RPMI7951 (cell line): ENCODE measurements at regions not wholly inside any gene's neighbourhood (a gene's known extent, or its start where the extent isn't known, plus 50 kb on each side); places are given as distances from the start of the nearest gene placed in this dataset.
"Not testable (repeated sequence)": the region's sequence is repeated elsewhere in the genome, so short reads cannot be mapped to it uniquely, and the experiment has no call there.

Experiments used
- DNase-seq: peaks from one replicate; pipeline ENCODE4 v3.0.0-alpha.2; 2012; ENCODE audit warnings: low read depth

DNA sequence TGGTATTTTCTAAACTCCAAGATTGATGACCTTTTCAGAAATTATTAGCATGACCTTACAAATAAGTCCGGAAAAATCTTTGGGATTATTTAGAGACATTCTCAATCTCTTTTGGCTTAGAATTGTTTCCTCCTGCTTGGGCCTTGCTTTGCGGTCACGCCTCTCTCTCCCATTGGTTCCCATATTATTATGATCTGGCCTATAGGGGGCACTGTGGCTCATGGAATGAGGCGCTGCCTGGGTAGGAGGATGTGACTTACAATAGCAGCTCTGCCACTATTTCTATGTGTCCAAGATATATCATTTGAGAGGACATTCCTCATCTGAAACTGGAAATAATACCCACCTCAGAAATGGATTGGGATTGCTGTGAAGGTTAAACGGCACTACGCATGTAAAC, 464.9 kb downstream of the MFSD1 start:
- DNase-seq: peak; percentile 64

DNA sequence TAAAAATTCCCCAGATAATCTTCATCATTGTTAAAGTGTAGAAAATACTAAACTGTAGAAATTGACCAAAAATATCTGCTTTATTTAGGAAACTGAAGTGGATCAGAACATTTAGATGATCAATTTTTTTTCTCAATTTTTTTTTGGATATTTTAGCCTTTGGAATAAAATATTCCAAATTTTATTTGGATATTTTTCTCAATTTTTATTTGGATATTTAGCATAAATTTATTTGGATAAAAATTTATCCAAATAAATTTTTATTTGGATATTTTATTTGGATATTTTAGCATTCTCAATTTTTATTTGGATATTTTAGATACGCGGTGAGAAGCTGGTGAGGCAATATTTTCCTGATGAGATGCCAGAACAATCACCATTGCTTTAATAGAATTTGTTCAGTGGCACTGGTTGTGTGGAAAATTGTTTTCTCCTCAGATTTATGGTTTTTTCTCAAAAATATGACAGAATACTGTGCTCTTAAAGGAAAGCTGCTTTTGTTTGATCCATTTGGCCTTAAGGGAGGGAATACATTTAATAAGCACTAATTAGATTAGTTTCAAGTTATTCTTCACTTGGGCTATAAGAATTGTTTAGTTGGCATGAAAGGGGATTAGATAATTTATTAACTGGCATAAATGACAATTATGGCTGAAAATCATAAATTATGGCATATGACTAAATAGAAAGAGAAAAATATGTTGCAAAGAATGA, 470.1 kb downstream of the MFSD1 start:
- DNase-seq: no peak

- no peak for DNase-seq
These were observed 471.2 kb downstream of the MFSD1 start for GRCh38 chr3:159273070-159273469.

- DNase-seq: peak; percentile 66
These were observed 471.8 kb downstream of the MFSD1 start for GRCh38 chr3:159273608-159274007.

DNA sequence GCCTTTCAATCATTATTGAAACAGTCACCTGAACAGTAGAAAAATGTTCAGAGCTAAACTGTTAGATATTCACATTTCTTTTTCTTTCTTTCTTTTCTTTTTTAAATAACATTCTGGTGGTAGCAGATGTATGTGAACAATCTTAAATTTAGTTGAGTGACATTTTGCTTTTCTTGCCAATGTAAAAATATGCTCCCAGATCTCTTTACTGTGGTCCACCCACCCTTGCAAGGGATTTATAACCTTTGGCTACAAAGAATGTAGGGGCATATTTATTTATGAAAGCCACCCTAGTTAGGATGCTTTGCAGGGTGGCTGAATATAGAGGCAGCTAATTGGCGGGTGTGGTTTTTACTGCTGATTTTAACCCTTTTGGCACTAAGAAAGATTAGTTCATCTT, 473.9 kb downstream of the MFSD1 start:
- DNase-seq: no peak

DNA sequence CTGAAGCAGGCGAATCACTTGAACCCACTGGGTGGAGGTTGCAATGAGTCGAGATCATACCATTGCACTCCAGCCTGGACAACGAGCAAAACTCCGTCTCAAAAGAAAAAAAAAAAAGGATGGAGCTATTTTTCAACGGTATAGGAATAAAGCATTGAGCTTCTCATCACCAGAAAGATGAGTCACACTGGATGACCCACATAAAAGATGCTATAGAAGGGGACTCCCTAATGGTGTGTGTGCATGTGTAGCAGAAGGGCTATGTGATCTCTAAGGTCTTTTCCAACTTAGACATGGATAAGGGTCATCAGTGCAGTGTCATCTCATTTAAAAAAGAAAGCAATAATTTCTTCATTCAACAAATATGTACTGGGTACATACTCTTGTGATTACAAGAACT, 476.0 kb downstream of the MFSD1 start:
- DNase-seq: no peak

DNA sequence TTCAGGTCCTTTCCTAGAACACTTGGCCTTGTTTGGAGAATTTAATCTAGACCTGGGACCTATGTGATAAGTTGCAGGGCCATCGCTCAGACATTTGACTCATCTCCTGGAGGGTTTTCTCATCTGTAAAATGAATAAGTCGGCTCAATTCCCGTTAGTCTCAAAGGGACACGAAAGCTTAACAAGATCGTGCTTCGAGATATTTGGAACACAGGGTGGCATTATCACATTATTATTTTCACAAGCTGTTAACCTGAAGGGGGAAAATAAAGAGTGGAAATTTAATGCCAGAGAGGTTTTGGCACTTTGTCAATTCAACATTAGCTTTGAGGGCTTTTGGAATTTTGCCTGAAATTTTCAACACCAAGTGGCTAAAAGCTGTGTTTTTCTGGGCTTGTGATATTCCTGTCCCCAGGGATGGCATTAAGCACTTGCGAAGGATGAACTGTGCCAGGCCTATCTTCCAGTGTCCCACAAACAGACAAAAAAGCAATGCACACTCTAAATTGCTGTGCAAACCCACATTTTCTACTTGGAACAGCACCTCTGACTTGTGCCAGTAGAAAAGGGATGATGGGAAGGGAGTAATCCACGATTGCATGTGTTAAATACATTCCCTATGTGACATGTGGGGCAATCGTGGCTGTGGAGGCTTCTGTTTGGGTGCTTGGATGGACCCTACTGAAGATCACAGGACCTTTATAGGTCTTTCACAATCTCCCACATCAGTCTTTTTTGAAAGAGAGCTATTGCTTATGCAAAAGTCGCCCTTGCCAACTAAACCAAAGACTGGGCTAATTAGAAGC, 478.7 kb downstream of the MFSD1 start:
- DNase-seq: peak; percentile 71

DNA sequence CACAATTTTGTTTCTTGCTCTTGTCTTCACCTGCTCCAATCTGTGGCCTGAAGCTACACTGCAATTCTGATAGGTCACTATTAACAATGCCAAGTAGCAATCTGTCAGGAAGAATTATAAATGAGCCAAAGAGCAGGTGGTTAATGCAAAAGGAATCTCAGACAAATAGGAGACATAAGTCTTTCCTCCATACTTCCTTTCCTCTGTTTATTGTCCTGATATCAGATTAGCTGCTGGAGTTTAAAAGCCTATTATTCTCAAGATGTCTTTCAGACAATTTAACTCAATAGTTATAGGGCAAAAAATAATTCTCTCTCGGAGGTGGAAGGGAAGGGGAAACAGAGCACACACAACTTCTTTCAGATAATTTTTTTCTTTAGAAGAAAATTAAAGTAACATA, 491.6 kb downstream of the MFSD1 start:
- DNase-seq: no peak

GRCh38 chr3:159301961-159302360, 500.1 kb downstream of the MFSD1 start:
- DNase-seq: no peak

- no peak for DNase-seq
These were observed 503.2 kb downstream of the MFSD1 start for GRCh38 chr3:159305017-159305416.

GRCh38 chr3:159316706-159317105, 514.9 kb downstream of the MFSD1 start:
- DNase-seq: not testable (repeated sequence)

DNA sequence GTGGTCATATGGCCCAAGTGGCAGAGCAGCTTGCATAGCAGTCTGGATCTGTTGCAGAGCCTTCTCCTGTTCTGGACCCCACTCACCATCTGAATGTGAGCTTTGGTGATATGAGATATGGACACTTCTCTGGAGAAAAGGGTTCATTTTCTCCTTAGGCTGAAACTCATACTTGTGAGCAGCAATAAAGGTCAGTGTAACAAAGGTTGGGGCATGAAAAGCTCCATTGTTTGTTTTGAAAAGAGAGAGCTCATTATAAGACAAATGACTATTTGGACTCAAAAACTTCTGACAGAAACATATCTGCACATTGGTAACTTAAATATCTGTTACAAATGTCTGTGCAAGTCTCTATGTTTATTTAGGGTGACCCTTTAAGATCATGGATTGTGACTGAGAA, 517.3 kb downstream of the MFSD1 start:
- no peak for DNase-seq

DNA sequence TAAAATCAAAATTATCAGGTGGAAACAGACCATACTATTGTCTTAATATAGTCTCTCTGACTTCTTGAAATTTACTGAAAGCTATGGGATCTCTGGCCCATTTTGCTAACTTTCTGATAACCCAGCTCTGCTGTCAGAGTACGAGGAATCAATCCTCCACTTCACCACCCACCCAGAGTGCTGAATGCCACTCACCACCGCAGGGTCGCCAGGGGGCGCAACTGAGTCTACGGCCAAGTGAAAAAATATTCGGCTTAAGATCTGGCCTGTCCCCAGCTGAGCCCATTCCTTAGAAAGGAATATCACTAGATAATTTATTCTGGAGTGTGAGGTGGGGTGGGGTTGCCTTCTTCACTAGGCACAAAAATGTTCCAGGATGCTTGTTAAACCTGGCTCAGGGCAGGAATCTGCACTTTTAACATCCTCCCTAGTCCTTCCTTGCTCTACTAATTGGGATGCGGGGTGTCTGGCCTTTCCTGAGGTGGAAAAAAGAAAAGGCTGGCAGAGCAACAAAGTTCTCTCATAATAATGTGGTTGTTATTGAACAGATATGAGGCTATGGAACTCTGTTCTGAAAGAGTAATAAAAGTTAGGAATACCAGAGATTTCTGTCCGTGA, 520.6 kb downstream of the MFSD1 start:
- DNase-seq: peak; percentile 39

DNA sequence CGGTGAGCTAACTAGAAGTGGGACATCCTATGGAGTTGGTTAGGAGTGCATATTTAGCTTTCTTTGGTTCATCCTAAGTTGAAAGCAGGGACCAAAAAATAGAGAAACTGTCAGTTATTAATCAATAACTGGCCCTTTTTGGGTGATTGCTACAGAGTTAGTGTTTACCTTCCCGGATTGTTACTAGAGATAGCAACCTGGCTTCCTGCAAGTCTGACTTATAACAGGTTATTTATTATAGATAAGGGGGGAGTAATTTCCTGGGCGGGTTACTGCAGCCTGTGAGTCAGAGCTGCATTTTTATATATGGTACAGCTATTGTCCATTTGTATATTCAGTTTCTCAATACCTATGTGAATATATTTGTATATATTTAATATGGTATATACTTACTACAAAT, 522.0 kb downstream of the MFSD1 start:
- no peak for DNase-seq

DNA sequence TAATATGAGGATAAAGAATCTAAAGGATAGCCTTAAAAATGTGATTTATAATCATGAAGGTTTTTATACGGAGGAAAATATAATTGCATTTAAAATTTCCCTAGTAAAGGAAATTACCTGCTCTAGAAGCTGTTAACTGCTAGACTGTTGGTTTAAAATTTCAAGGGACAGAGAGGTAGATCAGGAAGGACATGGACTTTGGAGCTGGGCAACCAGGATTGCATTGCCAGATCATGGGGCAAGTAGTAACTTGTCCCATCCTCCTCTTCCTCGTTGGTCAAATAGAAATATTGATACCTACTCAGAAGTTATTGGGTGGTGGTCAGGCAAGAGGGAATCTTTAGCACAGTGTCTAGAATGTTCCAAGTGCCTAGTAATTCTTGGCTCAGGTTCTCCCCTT, 525.1 kb downstream of the MFSD1 start:
- DNase-seq: no peak

GRCh38 chr3:159332535-159333099, 530.8 kb downstream of the MFSD1 start:
- DNase-seq: no peak

DNA sequence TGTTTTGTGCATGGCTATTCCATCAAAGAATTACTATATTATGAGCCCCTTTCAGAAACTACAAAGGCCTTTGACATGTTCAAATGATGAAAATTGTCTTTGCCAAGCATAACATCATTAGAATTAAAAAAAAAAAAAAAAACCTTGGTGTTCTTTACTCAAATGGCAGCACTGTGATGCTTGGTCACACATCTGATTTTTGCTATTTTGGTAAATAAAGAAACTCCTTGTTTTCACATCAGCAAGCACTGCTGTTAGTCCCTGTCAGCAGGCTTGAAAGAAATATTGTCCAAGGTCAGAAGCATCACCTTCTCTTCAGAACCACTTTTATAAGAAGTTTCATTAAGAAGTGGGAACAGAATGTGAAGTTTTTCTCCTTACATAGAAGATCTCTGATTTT, 537.3 kb downstream of the MFSD1 start:
- no peak for DNase-seq

DNA sequence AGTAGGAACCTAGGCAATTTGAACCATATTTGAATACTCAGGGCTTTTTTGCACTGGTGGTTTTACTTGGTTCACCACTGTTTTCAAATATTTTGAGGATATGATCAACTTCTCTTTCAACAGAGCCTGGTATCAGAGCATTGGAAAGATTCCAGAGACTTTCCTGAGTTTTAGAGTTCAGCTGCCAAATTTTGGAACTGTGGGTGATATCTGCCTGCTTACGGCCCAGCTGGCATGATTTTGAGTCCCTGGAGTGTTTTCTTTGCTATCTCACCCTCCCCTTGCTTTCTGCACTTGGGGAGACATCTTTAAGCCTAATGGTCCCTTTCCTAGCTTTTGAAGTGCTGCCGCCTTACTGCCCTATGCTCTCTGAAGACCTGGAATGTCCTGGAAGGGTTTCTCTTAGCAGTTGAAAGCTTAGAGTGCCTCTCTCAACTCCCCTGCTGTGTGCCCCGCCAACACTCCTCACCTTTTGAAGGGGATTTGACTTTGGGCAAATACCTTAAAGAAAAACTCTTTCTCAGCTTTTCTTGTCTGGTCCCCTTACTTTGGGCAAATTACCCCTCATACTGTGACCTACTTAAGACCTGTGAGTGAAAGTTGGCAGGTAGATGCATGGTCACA, 539.1 kb downstream of the MFSD1 start:
- peak; percentile 34 for DNase-seq

- DNase-seq: no peak
These were observed 544.5 kb downstream of the MFSD1 start for GRCh38 chr3:159346271-159346903.

DNA sequence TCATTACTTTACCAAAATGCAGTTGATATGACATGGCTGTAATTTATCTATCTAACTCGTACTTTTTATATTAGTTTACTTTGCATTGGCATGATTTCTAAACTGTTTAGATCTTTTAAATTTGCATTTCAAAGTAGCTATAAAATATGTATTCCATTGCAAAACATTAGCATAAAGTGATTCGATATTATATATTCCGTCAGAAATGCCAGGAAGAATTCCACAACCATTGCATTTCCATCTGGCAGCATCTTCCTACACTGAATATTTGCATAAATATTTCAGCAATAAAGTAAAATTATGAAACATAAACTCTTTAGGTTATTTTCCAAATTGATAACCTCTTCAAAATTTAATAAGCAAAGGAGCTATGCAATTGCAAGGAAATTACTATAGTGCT, 546.6 kb downstream of the MFSD1 start:
- no peak for DNase-seq

GRCh38 chr3:159356606-159357005, 554.8 kb downstream of the MFSD1 start:
- DNase-seq: peak; percentile 42

- no peak for DNase-seq
These were observed 562.7 kb downstream of the MFSD1 start for GRCh38 chr3:159364511-159364910.
